Left kidney (tissue), 1 donor: ENCODE measurements at regions not wholly inside any gene's neighbourhood (a gene's known extent, or its start where the extent isn't known, plus 50 kb on each side); places are given as distances from the start of the nearest gene placed in this dataset.

ENCODE experiments used
- DNase-seq: peaks from one replicate; pipeline ENCODE4 v3.0.0-alpha.2; 2013

GRCh38 chr17:77394540-77395295 lies 253.9 kb downstream of the SEC14L1 start:
- DNase-seq, result no peak

DNA sequence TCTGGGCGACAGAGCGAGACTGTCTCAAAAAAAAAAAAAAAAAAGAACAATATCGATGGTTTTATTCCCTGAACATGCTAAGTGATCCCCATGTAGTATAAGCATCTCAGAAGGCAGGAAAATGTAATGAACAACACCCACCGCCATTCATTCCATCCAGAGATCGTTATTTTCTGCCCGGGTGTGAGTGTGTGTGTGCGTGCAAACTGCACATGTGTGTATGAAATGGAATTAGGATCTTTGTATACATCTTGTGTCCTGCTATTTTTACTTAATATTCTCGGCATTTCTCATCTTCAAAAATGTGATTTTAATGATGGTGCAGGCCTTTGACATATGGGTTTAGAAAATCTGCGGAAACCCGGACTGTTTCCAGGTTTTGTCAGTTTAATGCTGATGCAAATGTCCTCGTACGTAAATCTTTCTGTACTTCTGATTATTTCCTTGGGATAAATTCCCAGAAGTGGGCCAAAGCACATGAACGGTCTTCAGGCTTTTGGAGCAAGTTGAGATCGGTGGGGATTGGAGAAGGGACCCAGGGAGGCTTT lies 254.8 kb downstream of the SEC14L1 start:
- DNase-seq, result no peak

DNA sequence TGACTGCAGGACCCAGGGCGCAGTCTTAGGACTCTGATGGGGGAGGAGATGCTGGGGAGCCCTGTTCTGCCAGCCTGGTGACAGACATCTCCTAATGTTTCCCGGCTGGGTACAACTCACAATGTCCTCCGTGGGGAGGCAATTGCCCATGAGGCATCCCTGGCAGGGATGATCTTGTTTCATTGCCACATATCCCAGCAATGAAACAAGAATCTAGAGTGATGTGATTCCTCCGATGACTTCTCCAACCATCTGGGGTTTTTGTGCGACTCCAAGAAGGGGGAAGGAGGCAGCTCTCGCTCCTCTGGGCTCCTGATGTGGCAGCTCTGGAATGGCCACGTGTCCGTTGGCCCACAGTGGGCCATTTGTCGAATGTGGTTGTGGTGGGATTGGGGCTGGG lies 255.8 kb downstream of the SEC14L1 start:
- DNase-seq, result no peak

DNA sequence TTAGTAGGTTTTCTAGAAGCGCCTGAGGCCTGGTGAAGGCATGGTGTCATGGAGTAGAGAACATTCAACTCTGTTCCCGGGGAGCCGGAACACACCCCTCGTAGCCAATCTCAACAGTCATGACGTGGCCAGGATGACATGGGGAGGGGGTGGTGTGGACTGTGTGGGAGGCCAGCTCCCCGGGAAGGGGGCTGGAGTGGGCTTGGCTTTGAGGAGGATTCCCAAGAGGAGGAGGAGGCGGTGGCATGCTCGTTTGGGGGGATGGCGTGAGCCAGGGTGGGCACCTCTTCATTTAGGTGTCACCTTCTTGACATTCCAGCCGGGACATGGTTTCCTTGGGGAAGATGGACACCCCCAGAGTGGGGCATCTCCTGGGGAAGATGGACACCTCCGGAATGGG lies 257.5 kb downstream of the SEC14L1 start:
- no peak for DNase-seq

- no peak for DNase-seq
Measured at GRCh38 chr17:77399319-77399957, 258.7 kb downstream of the SEC14L1 start.

DNA sequence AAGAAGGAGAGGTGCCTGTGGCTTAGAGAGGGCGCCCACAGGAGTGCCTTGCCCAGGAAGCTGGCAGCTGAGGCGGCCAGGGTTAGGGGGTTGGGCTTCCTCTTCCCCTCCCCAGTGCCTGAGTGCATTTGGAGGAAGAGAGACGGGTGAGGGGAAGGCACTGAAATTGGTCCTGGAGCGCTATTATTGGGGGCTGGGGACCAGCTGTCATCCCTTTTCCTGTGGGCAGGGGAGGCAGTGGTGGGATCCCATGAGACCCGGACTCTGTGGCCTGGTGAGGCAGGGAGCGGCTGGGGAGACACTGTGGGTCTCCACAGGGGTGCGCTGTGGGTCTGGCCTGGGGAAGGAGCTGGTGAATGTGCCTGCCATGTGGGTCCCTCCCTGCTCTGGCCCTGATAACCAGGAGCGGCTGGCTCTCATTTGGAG lies 259.7 kb downstream of the SEC14L1 start:
- DNase-seq, result no peak

DNA sequence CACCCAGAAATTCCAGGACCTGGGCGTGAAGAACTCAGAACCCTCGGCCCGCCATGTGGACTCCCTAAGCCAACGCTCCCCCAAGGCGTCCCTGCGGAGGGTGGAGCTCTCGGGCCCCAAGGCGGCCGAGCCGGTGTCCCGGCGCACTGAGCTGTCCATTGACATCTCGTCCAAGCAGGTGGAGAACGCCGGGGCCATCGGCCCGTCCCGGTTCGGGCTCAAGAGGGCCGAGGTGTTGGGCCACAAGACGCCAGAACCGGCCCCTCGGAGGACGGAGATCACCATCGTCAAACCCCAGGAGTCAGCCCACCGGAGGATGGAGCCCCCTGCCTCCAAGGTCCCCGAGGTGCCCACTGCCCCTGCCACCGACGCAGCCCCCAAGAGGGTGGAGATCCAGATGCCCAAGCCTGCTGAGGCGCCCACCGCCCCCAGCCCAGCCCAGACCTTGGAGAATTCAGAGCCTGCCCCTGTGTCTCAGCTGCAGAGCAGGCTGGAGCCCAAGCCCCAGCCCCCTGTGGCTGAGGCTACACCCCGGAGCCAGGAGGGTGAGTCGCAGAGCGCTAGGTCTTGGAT lies 261.5 kb downstream of the SEC14L1 start:
- DNase-seq, result no peak

DNA sequence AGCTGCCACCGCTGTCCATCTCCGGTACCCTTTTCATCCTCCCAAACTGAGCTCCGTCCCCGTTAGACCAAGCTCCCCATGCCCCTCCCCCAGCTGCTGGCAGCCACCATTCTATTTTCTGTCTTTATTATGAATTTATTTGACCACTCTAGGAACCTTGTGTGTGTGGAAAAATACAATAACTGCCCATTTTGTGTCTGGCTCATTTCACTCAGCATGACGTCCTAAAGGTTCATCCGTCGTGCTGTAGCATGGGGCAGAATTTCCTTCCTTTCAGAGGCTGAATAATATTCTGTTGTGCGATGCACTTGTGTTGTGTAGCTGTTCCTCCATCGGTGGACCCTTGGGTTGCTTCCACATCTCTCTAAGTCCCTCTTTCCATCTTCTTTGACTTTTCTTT lies 263.1 kb downstream of the SEC14L1 start:
- DNase-seq, result no peak

GRCh38 chr17:77404812-77405581 lies 264.2 kb downstream of the SEC14L1 start:
- DNase-seq, result no peak

DNA sequence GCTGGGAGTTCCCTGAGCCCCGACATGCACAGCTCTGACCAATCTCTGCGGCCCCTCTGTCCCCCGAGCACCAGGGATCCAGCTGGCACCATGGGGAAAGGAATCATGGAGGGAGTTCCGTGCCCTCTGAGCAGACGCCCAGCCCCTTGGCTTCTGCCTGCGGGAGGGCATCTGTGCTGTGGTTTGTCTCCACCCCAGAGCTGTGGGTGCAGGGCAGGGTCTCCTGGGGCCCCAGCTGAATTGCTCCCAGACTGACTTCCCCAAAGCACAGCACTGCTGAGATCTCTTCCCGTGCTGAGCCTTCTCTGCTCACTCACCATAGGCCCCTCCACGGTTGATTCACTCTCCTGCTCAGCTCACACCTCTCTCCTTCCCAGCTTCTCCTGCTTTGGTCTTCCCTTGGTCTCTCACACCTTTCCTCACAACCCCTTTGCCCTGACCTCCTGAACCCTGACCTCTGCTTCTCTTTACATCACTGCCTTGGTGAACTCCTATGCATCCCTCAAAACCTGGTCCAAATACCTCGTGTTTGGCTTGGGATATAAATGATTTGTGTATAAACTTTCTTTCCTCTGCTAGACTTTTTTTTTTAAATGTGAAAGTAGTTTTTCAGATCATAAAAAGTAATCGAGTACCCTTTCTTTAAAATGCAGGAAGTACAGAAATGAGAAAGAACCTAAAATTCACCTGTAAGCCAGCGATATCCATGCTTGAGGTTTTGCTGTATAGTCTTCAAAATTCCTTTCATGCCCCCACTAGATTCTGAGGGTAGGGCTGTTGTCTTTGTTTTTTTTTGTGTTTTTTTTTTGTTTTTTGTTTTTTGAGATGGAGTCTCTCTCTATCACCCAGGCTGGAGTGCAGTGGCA lies 265.3 kb downstream of the SEC14L1 start:
- no peak for DNase-seq

DNA sequence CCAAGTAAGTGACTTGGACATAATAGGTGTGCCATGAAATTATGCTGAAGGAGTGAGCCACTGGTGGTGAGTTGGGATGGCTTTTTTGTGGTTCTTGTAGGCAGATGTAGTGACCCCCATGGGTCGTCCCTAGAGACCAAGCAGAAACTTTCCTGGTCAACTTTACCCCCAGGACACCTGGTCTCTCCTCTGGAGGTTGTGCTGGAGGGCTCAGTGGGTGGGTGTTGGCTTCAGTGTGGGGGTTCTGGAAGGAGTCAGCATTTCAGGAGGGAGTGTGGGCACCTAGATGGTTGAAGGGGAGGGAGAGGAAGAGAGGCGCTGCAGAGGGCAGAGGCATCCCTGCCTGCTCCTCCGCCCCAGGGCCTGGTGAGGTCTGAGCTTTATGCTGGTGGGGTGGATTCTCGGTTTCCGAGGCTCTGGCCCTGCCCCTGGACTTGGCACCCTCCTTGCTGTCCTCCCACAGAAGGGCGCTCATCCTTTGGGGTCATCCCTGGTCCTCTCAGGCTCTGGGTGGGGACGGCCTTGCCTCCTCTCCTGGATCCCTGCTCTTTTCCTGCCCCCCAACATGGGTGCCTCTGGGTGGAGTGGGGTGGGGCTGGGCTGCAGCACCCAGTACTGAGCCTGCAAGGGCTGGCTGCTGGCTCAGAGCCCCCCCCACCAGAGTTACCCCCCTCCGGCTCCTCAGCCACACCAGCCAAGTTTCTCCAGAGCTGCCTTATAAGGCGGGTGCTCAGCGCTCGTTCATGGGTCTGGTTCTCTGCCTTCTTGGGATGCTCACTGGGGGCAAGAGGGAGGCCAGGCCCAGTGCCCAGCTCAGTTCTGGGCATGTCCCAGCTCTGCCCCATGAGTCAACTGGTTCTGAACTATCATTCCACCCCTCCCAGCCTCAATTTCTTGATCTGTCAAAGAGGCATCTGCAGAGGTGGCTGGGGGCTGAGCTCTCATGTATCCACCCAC lies 266.8 kb downstream of the SEC14L1 start:
- no peak for DNase-seq

DNA sequence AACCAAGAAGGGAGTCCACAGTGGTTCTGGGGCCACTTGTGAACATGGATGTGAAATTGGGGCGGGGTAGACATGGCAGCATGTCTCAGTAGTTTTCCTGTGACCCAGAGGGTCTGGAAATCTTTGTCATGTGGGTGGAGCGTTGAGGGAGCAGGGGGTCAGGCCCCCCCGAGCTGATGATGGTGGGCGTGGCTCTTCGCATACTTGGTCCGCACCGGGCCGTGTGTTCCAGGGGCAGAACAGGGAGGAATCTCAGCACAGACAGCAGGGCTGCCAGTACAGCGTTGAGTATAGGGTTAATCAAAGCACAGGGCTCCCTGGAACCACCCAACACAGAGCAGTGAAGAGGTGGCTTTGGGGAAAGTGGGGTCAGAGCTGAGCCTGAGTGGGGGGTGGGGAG lies 267.5 kb downstream of the SEC14L1 start:
- DNase-seq, result no peak

DNA sequence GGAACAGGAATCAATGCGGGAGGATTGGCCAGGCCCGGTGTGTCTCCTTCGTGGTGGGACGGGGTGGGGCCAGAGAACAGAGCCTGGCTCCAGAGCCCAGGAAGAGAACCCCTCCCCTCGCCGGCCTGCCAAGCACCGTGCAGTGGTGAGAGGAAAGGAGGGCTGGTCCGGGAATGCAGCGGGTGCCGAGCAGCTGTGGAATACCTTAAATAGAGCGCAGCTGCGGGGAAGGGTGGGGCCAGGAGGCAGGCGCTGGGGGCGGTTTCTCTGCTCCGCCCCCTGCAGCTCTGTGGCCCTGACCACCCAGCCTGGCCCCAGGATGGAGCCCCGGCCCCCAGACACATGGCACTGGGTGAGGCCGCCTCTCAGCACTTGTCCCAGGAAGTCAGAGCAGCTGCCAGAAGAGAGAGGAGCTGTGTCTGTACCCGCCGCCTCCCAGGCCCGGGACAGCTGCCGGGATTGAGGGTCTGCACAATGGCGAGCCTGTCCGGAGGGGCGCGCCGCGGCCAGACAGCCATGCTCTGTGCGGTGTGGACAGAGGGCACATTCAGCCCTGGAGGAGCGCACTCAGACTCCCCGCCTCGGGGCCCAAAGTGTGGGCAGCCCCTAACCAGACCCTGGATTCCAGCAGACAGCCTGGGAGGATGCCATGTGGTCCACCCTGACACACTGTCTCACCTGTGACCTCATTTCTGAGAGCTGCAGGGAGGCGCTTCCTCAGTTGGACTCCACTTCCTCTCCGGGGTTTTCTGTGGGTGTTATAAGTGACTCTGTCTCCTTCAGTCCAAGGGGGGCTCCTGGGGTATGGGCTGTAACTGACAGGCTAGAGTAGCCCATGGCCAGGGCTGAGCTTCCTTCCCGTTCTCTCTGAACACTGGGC lies 268.8 kb downstream of the SEC14L1 start:
- no peak for DNase-seq

DNA sequence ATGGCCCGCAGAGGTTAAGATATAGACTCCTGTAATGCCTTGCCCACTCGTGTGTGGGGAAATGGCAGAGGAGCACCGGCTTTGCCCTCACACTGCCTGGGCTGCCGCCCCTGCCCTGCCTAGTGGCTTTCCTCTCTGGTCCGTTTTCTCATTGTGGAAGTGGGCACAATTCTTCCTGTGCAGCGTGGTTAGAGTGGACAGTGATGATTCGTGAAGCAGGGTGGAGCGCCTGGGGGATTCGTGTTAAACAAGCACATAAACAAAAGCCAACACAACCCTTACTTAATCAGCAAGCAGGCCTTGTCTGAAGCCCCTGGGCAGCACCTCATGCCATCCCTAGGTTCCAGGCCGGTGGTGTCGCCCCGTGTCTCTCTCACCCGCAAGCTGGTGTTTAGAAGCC lies 269.7 kb downstream of the SEC14L1 start:
- DNase-seq, result no peak

GRCh38 chr17:77414811-77415400 lies 274.1 kb downstream of the SEC14L1 start:
- DNase-seq, result no peak

DNA sequence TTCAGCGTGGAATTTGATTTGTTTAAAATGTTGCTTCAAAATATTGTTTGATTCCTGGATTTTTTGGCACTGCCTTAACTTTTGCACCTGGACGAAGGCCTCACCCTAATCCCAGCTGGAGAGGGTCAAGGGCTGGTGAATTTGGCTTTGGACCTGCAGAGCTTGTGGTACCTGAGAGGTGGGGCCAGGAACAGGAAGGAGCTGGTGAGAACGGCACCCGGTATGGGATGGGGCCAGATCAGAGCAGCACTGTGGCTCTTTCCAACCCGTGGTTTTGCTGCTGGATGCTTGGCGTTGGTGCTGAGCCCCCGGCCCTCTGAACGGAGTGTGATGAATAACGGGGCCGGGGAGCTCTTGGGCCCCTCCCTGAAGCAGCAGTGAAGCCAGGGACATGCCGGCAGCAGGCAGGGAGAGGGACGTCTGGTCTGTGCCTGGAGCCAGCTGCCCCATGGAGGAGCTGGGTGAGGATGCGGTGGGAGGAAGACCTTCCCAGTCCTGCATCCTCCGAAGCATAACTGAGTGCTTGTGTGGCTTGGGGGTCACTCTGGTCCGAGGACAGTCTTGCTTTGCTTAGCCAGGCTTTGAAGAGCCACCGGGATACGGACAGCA lies 275.4 kb downstream of the SEC14L1 start:
- DNase-seq, result no peak

DNA sequence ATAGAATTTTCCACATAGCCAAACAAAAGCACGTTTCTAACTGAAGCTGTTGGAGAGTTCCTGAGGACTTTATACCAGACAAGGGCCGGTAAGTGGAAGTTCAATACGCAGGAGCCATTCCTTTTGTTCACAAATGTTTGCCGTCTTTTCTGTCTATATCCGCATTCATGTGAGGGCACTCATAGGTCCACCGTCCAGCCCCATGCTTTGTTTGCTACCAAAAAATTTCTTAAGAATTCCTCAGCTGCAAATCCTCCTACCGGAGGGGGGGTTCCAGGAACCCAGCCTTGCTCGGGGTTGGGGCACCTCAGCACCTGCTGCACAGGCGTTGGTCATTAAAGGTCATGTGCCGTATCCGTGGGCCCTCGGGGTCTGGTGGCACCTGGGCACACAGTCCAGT lies 276.8 kb downstream of the SEC14L1 start:
- no peak for DNase-seq

GRCh38 chr17:77418609-77419008 lies 277.8 kb downstream of the SEC14L1 start:
- DNase-seq, result no peak
